CMK (cell line): ENCODE measurements at regions not wholly inside any gene's neighbourhood (a gene's known extent, or its start where the extent isn't known, plus 50 kb on each side); places are given as distances from the start of the nearest gene placed in this dataset.
"Not testable (repeated sequence)": the region's sequence is repeated elsewhere in the genome, so short reads cannot be mapped to it uniquely, and the experiment has no call there.

Experiments used
- DNase-seq: peaks from one replicate; pipeline ENCODE4 v3.0.0-alpha.2; 2010; ENCODE audit warnings: low read depth

- DNase-seq: peak; percentile 45
Observed at GRCh38 chr14:106044949-106045596, 518.7 kb downstream of the TMEM121 start.

- no peak for DNase-seq
Observed at GRCh38 chr14:106051796-106052195, 525.4 kb downstream of the TMEM121 start.

GRCh38 chr14:106055289-106055688, 528.9 kb downstream of the TMEM121 start:
- no peak for DNase-seq

GRCh38 chr14:106058342-106058741, 532.0 kb downstream of the TMEM121 start:
- no peak for DNase-seq

GRCh38 chr14:106060276-106060975, 534.0 kb downstream of the TMEM121 start:
- DNase-seq: no peak

- DNase-seq: not testable (repeated sequence)
Observed at GRCh38 chr14:106061877-106062500, 535.6 kb downstream of the TMEM121 start.

GRCh38 chr14:106062502-106063272, 536.3 kb downstream of the TMEM121 start:
- no peak for DNase-seq

- no peak for DNase-seq
Observed at GRCh38 chr14:106067935-106068334, 541.6 kb downstream of the TMEM121 start.

- DNase-seq: no peak
Observed at GRCh38 chr14:106069804-106070625, 543.6 kb downstream of the TMEM121 start.

GRCh38 chr14:106080922-106081321, 554.5 kb downstream of the TMEM121 start:
- DNase-seq: no peak

GRCh38 chr14:106081721-106082120, 555.3 kb downstream of the TMEM121 start:
- DNase-seq: not testable (repeated sequence)

GRCh38 chr14:106083082-106083481, 556.7 kb downstream of the TMEM121 start:
- no peak for DNase-seq

- DNase-seq: no peak
Observed at GRCh38 chr14:106087837-106088236, 561.5 kb downstream of the TMEM121 start.

- DNase-seq: not testable (repeated sequence)
Observed at GRCh38 chr14:106088860-106089259, 562.5 kb downstream of the TMEM121 start.

- no peak for DNase-seq
Observed at GRCh38 chr14:106094654-106095189, 568.3 kb downstream of the TMEM121 start.

- DNase-seq: no peak
Observed at GRCh38 chr14:106107703-106108102, 581.3 kb downstream of the TMEM121 start.

- no peak for DNase-seq
Observed at GRCh38 chr14:106109337-106109736, 583.0 kb downstream of the TMEM121 start.

- no peak for DNase-seq
Observed at GRCh38 chr14:106115401-106115800, 589.0 kb downstream of the TMEM121 start.

GRCh38 chr14:106116339-106116930, 590.1 kb downstream of the TMEM121 start:
- not testable (repeated sequence) for DNase-seq

- DNase-seq: no peak
Observed at GRCh38 chr14:106120101-106120500, 593.7 kb downstream of the TMEM121 start.

- no peak for DNase-seq
Observed at GRCh38 chr14:106129274-106129673, 602.9 kb downstream of the TMEM121 start.
